ENCODE measurements at regions not wholly inside any gene's neighbourhood (a gene's known extent, or its start where the extent isn't known, plus 50 kb on each side); places are given as distances from the start of the nearest gene placed in this dataset.
"Not testable (repeated sequence)": the region's sequence is repeated elsewhere in the genome, so short reads cannot be mapped to it uniquely, and the experiment has no call there.

DNA sequence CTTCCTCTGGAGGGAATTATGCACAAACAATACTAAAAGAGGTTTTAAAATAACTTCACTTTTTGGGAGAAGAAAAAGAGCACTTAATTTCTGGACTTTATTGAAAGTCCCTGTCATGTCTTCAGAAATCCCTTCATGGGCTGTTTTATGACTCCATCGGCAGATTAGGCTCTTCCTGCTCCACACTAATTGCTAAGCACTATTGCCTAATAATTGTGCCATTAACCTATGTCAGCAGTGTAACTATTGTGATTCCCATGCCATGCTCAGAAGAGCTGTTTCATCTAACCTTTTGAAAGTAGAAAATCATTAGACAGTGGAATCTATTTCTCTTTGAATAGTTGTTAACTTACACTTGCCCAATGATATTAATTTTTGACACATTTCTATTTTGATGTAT, 489.3 kb upstream of the RUNX1 start:
- no peak for TF ChIP-seq GATA1 (IDR thresholded peaks at IDR 0.05; ENCODE audit: low read depth, low read length)
- no peak for TF ChIP-seq POLR2A (IDR thresholded peaks at IDR 0.05; ENCODE audit: low read length)
- DNase-seq: no peak

DNA sequence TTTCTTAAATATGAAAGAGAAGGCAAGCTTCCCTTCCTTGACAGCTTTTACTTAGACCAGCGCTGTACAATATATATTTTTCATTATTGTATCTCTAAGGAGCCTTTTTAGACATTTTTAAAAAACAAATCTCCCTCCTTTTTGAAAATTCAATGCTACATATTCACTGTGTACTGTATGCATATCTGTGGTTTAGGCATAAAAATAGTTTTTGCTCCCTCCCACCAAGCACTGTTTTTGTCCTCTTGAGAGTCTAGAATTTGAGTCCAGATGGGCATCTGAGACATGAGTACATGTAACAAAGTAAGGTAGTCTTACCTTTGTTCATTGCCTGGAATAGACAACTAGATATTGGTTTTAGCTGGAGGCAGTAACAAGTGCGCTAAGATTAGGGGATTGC, 488.5 kb upstream of the RUNX1 start:
- TF ChIP-seq GATA1 (IDR thresholded peaks at IDR 0.05; ENCODE audit: low read depth, low read length): no peak
- TF ChIP-seq POLR2A (IDR thresholded peaks at IDR 0.05; ENCODE audit: low read length): no peak
- DNase-seq: no peak

DNA sequence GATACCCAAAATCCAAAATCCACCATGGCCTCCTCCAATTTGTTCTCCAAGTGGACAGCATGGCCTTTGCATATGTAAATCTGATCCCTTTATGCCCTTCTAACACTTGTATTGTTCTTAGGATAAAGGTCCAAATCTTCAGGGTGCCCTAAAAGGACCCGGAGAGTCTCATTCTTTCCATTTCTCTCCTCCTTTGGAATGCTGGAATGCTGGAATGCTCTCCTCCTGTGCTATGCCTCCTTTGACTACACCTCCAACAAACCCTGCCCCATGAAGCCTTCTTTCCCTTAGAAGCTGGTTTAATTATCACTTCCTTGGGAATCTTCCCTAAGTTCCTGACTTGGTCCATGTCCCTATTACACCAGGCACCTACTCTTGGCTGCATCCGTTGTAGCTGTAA, 484.8 kb upstream of the RUNX1 start:
- TF ChIP-seq GATA1 (IDR thresholded peaks at IDR 0.05; ENCODE audit: low read depth, low read length): no peak
- no peak for TF ChIP-seq POLR2A (IDR thresholded peaks at IDR 0.05; ENCODE audit: low read length)
- DNase-seq: no peak

DNA sequence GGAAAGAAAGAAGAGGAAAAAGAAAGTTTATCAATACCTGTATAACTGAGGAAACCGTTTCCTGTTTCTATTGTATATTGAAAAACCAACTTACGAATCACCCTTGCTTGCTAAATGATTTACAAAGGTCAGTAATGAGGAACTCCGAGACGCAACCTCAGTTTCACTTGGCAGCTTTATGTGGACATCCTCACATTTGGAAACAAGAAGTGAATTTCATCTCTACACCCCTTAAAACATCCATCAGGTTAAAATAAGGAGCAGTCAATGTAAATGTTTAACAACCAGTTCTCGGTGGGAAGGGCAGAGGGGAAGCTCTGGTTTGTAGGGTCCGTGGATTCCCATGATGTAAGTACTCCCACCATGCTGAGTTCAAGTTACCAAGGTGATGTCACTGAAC, 481.7 kb upstream of the RUNX1 start:
- no peak for DNase-seq
- no peak for TF ChIP-seq GATA1 (IDR thresholded peaks at IDR 0.05; ENCODE audit: low read depth, low read length)
- TF ChIP-seq POLR2A (IDR thresholded peaks at IDR 0.05; ENCODE audit: low read length): no peak

DNA sequence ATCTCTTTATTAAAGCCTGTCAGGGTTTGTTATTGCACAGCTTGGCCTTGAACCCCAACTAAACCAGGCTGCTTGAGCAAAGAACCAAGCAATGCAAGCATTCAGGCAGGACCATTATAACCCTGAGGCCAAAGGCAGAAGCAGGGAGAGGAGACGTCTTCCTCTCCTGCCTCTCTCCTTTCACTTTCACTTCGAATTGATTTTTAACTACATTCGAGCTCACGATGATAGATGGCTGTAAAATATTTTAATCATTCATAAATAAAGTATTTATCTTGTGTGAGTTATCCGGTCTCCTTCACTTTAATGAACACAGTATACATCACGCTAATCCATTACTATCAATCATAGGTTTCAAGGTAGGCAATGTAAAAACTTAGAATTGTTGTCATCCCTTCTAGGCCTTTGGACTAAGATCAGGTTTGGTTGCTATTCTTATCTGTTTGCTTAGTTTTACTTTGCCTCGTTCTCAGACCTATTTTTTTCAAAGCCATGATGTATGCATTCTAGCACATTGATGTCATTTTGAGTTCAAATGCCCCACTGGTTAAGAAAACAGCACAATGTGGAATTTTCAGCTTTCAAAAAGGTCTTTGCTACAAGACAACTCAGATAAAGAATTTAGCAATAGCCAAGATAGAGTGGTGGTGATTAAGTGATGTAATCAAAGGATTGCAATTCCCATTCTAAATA, 480.2 kb upstream of the RUNX1 start:
- TF ChIP-seq POLR2A (IDR thresholded peaks at IDR 0.05; ENCODE audit: low read length) (no peak), GATA1 (IDR thresholded peaks at IDR 0.05; ENCODE audit: low read depth, low read length) (no peak)
- peak; percentile 33 to 43 for DNase-seq

DNA sequence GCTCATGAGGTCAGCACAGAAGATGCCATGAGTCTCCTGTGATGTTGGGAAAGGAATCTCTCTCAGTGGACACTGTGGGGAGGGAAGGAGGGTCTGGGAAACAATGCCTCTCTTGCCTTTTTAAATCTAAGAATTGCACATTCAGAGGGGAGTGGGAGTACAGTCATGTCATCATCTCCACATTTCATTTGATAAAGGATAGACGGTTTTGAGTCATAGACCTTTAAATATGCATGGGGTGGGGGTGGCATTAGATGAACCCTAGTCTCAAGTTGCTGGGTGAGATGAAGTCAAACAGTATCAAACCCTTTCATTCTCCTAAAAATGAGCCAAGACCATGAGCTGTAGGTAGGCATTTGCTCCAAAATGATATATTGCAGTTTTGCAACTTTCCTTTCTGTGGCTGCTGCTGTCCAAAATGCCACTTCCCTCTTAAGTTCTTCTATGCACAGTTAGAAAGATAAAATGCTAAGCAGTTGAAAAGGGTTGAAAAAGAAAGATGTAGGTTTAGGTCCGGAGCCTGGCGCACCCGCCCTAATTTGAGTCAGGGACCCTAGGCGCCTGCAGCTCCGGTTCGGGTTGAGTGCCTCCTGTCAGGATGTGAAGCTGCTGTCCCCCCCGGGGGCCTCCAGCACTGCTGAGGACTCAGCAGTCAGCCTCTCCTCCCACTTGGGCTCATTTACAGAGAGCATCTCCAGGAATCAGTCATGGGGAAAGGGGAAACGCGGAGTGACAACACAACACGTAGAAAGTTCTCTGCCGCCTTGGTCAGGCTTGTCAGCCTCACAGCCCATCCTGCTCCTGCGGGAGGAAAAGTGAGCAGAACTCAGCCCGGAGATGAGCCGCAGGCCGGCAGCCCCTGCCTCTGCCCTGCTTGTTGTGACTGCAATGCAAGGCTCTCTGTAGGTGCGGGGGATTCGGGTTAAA, 479.3 kb upstream of the RUNX1 start:
- no peak for TF ChIP-seq GATA1 (IDR thresholded peaks at IDR 0.05; ENCODE audit: low read depth, low read length)
- DNase-seq: peak; percentile 29 to 42

DNA sequence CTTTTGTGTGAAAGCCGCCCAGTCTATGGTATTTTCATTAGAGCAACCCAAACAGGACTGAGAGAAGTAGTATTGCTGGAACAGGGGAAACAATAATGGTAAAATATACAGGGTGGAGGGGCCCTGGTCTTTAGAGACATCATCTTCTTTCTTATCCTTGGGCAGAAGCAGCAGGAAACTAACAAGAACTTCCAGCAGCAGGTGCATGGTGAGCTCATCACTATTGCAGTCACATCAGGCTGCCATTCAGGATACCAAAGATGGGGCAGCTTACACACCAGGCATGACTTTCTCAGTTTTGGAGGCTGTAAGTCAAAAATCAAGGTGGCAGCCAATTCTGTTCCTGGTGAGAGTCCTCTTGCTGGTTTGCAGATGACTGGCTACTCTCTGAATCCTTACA, 478.3 kb upstream of the RUNX1 start:
- TF ChIP-seq POLR2A (IDR thresholded peaks at IDR 0.05; ENCODE audit: low read length) (no peak), GATA1 (IDR thresholded peaks at IDR 0.05; ENCODE audit: low read depth, low read length) (no peak)

DNA sequence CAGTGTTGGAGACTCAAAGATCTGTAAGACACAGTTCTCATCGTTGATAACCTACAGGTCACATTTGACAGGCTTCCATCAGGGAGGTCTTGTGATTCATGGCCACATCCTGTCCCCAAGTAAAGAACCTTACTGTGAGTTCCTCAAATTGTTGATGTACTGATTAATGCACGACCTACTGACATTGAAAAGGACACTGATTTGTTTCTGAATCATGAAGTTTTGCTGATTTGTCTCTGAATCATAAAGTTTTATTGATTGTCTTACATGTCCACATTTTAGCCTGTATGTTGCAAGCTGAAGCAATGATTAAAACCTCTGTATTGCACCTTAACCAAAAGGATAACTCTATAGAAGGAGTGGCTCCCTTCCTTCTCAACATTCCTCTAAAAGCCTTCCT, 476.3 kb upstream of the RUNX1 start:
- no peak for TF ChIP-seq POLR2A (IDR thresholded peaks at IDR 0.05; ENCODE audit: low read length)
- no peak for TF ChIP-seq GATA1 (IDR thresholded peaks at IDR 0.05; ENCODE audit: low read depth, low read length)
- no peak for DNase-seq

More for the DNA sequence above, 478.3 kb upstream of the RUNX1 start:
- peak in 1 of 2 experiments; percentile 5 for DNase-seq

DNA sequence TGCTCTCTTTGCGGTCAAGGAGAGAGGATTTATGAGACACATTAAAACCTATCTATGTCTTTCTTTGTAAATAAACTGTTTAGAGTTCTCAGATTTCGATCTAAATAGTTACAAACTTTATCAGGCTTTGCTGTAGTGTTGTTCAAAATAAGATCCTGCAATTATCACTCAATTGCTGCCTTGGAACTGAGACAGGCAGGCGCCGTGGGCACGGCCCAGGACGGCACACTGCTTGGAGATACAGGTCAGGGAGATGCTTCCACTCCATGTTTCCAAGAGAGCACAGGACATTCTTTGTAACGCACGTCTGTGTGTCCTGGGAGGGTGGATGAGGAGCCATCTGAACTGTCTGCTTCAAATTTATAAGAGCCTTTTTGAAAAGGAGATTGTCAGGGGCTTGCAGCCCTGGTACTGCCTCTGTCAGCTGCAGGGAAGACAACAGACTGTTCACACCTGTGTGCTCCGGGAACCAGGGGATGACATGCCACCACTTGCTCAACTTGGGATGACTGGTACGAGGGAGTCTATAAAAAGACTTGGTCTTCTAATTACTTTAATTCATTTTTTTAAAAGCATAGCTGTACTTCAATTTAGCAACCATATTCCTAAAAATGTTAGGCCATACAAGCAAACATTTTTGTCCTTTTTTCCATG, 472.9 kb upstream of the RUNX1 start:
- no peak for TF ChIP-seq POLR2A (IDR thresholded peaks at IDR 0.05; ENCODE audit: low read length)
- no peak for TF ChIP-seq GATA1 (IDR thresholded peaks at IDR 0.05; ENCODE audit: low read depth, low read length)
- DNase-seq: no peak

DNA sequence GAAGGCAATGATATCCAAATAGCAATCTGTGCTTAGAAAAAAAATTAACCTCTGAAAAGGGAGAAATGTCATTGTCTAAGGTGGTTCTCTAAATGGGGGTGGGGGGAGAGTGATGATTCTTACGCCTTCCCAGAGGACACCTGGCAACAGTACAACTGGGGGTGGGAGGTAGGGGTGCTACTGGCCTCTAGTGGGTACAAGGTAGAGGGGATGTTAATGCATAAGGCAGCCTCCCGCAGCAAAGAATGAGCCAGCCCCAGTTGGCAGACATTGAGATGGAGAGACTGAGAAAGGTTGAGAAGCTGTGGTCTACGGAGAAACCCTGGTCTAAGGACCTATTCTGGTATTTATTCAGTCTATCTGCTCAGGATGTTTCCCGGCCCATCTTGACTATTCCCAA, 472.2 kb upstream of the RUNX1 start:
- DNase-seq: no peak
- TF ChIP-seq GATA1 (IDR thresholded peaks at IDR 0.05; ENCODE audit: low read depth, low read length) (no peak), POLR2A (IDR thresholded peaks at IDR 0.05; ENCODE audit: low read length) (no peak)

DNA sequence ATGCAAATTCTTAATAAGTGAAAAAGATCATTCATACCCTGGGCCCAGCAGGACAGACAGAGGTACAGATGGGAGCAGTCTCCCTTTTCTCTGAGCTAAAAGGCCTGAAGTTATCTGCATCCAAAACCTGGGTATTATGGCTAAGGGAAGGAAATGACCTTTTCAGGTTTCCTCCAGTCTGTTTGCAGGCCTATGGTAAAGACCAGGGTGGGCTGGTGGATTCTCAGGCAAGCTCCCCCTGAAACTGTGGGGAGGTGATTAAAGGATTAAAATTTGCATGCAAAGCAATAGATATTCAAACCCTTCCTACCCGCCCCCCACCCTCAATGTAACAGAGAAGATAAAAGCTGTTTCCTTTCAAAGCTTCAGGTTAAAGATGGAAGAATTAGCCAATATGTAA, 471.8 kb upstream of the RUNX1 start:
- TF ChIP-seq POLR2A (IDR thresholded peaks at IDR 0.05; ENCODE audit: low read length) (no peak), GATA1 (IDR thresholded peaks at IDR 0.05; ENCODE audit: low read depth, low read length) (no peak)

DNA sequence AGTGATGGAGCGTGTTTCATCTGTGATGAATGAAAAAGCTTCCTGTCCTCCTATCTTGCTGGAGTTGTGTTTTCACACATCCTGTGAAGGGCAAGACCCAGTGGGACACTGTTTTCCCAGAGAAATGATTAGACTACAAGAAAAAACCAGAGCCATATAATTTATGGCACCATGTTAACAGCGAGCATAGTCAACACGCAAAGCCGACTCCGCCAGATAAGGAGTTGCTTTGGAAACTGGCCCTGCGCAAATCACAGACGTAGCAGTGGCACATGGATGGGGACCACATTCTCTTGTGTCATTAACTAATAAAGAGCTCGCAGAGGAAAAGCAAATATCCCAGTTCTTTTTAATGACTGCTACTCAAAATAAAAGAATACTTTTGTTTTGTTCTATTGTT, 471.2 kb upstream of the RUNX1 start:
- no peak for DNase-seq
- TF ChIP-seq POLR2A (IDR thresholded peaks at IDR 0.05; ENCODE audit: low read length) (no peak), GATA1 (IDR thresholded peaks at IDR 0.05; ENCODE audit: low read depth, low read length) (no peak)

More for the DNA sequence above, 471.8 kb upstream of the RUNX1 start:
- no peak for DNase-seq

DNA sequence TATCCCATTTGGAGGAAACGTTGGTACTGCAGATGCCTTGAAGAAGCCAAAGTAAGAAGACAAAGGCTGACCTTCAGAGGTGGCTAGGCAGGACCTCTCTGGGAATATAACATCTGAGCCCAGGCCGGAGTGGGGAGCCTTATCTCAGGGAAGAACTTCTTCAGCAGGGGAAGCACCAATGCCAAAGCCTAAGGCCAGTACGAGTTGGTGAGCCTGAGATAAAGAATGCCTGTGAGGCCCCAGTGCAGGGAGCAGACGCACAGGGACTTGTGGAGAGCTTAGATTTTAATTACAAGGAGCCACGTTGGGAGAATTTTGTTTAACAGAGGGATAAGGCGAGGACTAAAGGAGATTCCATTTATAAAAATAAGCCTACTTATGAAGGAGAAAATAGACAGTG, 468.8 kb upstream of the RUNX1 start:
- TF ChIP-seq GATA1 (IDR thresholded peaks at IDR 0.05; ENCODE audit: low read depth, low read length): no peak
- no peak for TF ChIP-seq POLR2A (IDR thresholded peaks at IDR 0.05; ENCODE audit: low read length)

DNA sequence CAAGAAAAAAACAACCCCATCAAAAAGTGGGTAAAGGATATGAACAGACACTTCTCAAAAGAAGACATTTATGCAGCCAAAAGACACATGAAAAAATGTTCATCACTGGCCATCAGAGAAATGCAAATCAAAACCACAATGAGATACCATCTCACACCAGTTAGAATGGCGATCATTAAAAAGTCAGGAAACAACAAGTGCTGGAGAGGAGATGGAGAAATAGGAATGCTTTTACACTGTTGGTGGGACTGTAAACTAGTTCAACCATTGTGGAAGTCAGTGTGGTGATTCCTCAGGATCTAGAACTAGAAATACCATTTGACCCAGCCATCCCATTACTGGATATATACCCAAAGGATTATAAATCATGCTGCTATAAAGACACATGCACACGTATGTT, 467.2 kb upstream of the RUNX1 start:
- DNase-seq: not testable (repeated sequence)

More for the DNA sequence above, 468.8 kb upstream of the RUNX1 start:
- peak; percentile 38 to 39 for DNase-seq

All from erythroblast (primary cell).